ENCODE measurements at regions not wholly inside any gene's neighbourhood (a gene's known extent, or its start where the extent isn't known, plus 50 kb on each side); places are given as distances from the start of the nearest gene placed in this dataset.

DNA sequence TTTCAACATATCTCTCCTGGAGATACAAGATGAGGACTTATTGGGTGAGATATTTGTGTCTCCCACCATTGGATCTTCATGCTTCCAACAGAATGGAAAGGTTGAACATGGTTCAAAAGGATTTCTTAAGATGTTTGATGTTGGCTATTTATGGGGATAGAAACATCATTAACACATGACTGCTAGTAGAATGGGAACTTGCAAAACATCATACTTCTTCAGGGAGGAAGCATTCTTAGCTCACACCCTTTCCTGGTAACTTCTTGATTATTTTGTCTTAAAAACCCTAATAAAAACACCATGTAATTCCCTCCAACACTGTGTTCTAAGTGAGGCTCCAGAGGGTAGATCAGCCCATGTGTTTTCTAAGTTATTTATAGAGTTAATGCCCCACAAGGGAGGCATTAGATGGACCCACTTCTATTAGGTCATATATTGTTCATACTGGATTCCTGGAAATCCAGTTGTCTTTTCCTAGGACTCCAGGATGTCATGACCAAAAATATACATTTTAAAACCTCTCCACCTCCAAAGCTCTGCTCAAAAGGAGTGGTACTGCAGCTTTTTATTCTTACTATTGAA lies 95.8 kb downstream of the FOXD1 start:
- TF ChIP-seq ZFP30 (CRISPR knock-in tag; IDR thresholded peaks at IDR 0.05) (no peak), ESRRG (CRISPR knock-in tag; IDR thresholded peaks at IDR 0.05) (no peak), ZNF565 (CRISPR knock-in tag; conservative IDR thresholded peaks at IDR 0.05; ENCODE audit: low read depth) (no peak), ARNTL (CRISPR knock-in tag; IDR thresholded peaks at IDR 0.05; ENCODE audit: borderline replicate concordance, low read depth) (no peak)
- TF ChIP-seq, protein P1, sequence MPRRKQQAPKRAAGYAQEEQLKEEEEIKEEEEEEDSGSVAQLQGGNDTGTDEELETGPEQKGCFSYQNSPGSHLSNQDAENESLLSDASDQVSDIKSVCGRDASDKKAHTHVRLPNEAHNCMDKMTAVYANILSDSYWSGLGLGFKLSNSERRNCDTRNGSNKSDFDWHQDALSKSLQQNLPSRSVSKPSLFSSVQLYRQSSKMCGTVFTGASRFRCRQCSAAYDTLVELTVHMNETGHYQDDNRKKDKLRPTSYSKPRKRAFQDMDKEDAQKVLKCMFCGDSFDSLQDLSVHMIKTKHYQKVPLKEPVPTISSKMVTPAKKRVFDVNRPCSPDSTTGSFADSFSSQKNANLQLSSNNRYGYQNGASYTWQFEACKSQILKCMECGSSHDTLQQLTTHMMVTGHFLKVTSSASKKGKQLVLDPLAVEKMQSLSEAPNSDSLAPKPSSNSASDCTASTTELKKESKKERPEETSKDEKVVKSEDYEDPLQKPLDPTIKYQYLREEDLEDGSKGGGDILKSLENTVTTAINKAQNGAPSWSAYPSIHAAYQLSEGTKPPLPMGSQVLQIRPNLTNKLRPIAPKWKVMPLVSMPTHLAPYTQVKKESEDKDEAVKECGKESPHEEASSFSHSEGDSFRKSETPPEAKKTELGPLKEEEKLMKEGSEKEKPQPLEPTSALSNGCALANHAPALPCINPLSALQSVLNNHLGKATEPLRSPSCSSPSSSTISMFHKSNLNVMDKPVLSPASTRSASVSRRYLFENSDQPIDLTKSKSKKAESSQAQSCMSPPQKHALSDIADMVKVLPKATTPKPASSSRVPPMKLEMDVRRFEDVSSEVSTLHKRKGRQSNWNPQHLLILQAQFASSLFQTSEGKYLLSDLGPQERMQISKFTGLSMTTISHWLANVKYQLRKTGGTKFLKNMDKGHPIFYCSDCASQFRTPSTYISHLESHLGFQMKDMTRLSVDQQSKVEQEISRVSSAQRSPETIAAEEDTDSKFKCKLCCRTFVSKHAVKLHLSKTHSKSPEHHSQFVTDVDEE (CRISPR knock-in tag; IDR thresholded peaks at IDR 0.05), result no peak
- TF ChIP-seq, protein P2, sequence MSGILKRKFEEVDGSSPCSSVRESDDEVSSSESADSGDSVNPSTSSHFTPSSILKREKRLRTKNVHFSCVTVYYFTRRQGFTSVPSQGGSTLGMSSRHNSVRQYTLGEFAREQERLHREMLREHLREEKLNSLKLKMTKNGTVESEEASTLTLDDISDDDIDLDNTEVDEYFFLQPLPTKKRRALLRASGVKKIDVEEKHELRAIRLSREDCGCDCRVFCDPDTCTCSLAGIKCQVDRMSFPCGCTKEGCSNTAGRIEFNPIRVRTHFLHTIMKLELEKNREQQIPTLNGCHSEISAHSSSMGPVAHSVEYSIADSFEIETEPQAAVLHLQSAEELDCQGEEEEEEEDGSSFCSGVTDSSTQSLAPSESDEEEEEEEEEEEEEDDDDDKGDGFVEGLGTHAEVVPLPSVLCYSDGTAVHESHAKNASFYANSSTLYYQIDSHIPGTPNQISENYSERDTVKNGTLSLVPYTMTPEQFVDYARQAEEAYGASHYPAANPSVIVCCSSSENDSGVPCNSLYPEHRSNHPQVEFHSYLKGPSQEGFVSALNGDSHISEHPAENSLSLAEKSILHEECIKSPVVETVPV (CRISPR knock-in tag; IDR thresholded peaks at IDR 0.05), result no peak
- TF ChIP-seq, protein P3, sequence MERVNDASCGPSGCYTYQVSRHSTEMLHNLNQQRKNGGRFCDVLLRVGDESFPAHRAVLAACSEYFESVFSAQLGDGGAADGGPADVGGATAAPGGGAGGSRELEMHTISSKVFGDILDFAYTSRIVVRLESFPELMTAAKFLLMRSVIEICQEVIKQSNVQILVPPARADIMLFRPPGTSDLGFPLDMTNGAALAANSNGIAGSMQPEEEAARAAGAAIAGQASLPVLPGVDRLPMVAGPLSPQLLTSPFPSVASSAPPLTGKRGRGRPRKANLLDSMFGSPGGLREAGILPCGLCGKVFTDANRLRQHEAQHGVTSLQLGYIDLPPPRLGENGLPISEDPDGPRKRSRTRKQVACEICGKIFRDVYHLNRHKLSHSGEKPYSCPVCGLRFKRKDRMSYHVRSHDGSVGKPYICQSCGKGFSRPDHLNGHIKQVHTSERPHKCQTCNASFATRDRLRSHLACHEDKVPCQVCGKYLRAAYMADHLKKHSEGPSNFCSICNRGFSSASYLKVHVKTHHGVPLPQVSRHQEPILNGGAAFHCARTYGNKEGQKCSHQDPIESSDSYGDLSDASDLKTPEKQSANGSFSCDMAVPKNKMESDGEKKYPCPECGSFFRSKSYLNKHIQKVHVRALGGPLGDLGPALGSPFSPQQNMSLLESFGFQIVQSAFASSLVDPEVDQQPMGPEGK (CRISPR knock-in tag; IDR thresholded peaks at IDR 0.05; ENCODE audit: borderline replicate concordance), result no peak
